ENCODE measurements at regions not wholly inside any gene's neighbourhood (a gene's known extent, or its start where the extent isn't known, plus 50 kb on each side); places are given as distances from the start of the nearest gene placed in this dataset.

- DNase-seq (ENCODE audit: low spot score): no peak
- TF ChIP-seq CTCF (IDR thresholded peaks at IDR 0.05): no peak
- no peak for ATAC-seq (ENCODE audit: low FRiP score)
Observed at GRCh38 chr5:68384936-68385594, 169.5 kb downstream of the PIK3R1 start.

GRCh38 chr5:68385936-68386335 lies 170.4 kb downstream of the PIK3R1 start:
- no peak for DNase-seq (ENCODE audit: low spot score)
- TF ChIP-seq CTCF (IDR thresholded peaks at IDR 0.05): no peak
- ATAC-seq (ENCODE audit: low FRiP score): no peak

- ATAC-seq (ENCODE audit: low FRiP score) (no peak), DNase-seq (ENCODE audit: low spot score) (no peak)
- no peak for TF ChIP-seq CTCF (IDR thresholded peaks at IDR 0.05)
Observed at GRCh38 chr5:68387074-68387796, 171.7 kb downstream of the PIK3R1 start.

- TF ChIP-seq CTCF (IDR thresholded peaks at IDR 0.05): no peak
- DNase-seq (ENCODE audit: low spot score) (no peak), ATAC-seq (ENCODE audit: low FRiP score) (no peak)
Observed at GRCh38 chr5:68389618-68390017, 174.1 kb downstream of the PIK3R1 start.

- no peak for TF ChIP-seq CTCF (IDR thresholded peaks at IDR 0.05)
- ATAC-seq (ENCODE audit: low FRiP score): no peak
- DNase-seq (ENCODE audit: low spot score): no peak
Observed at GRCh38 chr5:68392617-68393016, 177.1 kb downstream of the PIK3R1 start.

GRCh38 chr5:68395302-68395701 lies 179.7 kb downstream of the PIK3R1 start:
- no peak for TF ChIP-seq CTCF (IDR thresholded peaks at IDR 0.05)
- ATAC-seq (ENCODE audit: low FRiP score): no peak
- no peak for DNase-seq (ENCODE audit: low spot score)

All from omental fat pad (tissue), 3 donors.